ENCODE measurements at regions not wholly inside any gene's neighbourhood (a gene's known extent, or its start where the extent isn't known, plus 50 kb on each side); places are given as distances from the start of the nearest gene placed in this dataset.

DNA sequence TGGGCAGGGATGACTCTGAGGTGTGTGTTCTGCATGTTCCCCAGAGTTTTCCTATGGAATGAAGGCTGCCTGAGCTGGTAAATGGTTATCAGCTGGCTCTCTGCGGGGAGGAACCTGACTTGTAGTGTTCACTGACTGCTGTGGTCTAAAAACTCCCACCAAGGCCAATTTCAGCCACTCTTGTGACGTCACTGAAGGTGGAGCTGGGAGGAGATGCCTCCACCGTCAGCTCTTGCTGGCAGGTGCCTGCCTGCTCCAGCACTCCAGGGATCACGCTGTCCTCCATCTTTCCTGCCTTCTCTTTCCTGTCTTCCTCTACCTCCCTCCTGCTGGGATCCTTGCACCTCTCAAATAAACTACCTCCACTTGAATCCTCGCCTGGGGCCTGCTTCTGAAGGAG is 209.5 kb upstream of the HS6ST1 start:
- TF ChIP-seq CTCF (optimal IDR thresholded peaks at IDR 0.05 in 1 of 3, IDR thresholded peaks at IDR 0.05 in 1 of 3, conservative IDR thresholded peaks at IDR 0.05 in 1 of 3; ENCODE audit: extremely low read depth in 1 of 3, insufficient read depth in 2 of 3, low read length in 3 of 3) (no peak), EZH2 (IDR thresholded peaks at IDR 0.05; ENCODE audit: low read length) (no peak)
